ENCODE measurements at regions not wholly inside any gene's neighbourhood (a gene's known extent, or its start where the extent isn't known, plus 50 kb on each side); places are given as distances from the start of the nearest gene placed in this dataset.
"Not testable (repeated sequence)": the region's sequence is repeated elsewhere in the genome, so short reads cannot be mapped to it uniquely, and the experiment has no call there.

DNA sequence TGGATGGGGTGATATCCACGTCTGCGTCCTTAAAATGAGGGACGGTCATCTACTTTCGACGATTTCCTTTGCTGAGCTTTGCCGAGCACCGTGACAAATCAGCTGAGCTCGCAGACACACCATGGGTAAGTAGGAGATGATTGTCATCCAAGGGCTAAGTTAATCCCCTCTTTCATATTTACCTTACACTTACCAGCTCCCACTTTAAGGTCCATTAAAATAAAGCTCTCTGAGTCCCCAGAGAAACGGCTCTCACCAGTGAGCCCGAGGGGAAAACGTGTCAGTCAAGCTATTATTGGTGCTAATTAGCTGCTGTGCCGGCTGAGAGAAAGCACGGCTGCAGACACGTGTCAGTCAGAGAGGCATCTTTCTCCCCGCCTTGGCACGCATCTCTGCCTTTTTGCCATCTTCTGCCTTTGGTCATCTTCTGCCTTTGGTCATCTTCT, 72.2 kb downstream of the CRLF2 start:
- Mint-ChIP-seq H3K27me3 (peaks cover 25% of the 10 kb centered on the region), H3K4me3 (ENCODE audit: low read depth) (no peak overlapping the region), H3K36me3 (ENCODE audit: insufficient read depth) (no peaks in the 10 kb centered on the region), H3K4me1 (ENCODE audit: low read depth) (no peaks in the 10 kb centered on the region), H3K9me3 (ENCODE audit: low read depth) (no peaks in the 10 kb centered on the region), H3K27ac (no peak overlapping the region)
- no peak for DNase-seq (ENCODE audit: low spot score, unreplicated experiment)
- TF ChIP-seq, protein P1, sequence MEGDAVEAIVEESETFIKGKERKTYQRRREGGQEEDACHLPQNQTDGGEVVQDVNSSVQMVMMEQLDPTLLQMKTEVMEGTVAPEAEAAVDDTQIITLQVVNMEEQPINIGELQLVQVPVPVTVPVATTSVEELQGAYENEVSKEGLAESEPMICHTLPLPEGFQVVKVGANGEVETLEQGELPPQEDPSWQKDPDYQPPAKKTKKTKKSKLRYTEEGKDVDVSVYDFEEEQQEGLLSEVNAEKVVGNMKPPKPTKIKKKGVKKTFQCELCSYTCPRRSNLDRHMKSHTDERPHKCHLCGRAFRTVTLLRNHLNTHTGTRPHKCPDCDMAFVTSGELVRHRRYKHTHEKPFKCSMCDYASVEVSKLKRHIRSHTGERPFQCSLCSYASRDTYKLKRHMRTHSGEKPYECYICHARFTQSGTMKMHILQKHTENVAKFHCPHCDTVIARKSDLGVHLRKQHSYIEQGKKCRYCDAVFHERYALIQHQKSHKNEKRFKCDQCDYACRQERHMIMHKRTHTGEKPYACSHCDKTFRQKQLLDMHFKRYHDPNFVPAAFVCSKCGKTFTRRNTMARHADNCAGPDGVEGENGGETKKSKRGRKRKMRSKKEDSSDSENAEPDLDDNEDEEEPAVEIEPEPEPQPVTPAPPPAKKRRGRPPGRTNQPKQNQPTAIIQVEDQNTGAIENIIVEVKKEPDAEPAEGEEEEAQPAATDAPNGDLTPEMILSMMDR (IDR thresholded peaks at IDR 0.05; ENCODE audit: unreplicated experiment) = no peak

DNA sequence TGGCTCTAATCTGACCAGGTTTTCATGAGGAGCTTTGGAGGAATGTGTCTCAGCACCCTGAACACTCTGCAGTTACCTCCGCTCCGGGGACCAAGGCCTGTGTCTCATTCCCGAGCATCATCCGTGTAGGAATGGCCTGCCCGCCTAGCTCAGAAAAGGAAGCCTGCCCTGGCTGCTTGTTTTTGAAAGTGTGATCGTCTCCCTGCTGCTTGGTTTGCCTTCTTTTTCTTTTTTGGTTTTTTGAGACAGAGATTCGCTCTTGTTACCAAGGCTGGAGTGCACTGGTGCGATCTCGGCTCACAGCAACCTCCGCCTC, 73.3 kb downstream of the CRLF2 start:
- DNase-seq (ENCODE audit: low spot score, unreplicated experiment) = no peak
- Mint-ChIP-seq H3K9me3 (ENCODE audit: low read depth) (no peaks in the 10 kb centered on the region), H3K27ac (no peak overlapping the region), H3K4me1 (ENCODE audit: low read depth) (no peaks in the 10 kb centered on the region), H3K4me3 (ENCODE audit: low read depth) (no peak overlapping the region), H3K27me3 (peaks cover 25% of the 10 kb centered on the region), H3K36me3 (ENCODE audit: insufficient read depth) (no peaks in the 10 kb centered on the region)
- TF ChIP-seq, protein P1 (IDR thresholded peaks at IDR 0.05; ENCODE audit: unreplicated experiment) = no peak

DNA sequence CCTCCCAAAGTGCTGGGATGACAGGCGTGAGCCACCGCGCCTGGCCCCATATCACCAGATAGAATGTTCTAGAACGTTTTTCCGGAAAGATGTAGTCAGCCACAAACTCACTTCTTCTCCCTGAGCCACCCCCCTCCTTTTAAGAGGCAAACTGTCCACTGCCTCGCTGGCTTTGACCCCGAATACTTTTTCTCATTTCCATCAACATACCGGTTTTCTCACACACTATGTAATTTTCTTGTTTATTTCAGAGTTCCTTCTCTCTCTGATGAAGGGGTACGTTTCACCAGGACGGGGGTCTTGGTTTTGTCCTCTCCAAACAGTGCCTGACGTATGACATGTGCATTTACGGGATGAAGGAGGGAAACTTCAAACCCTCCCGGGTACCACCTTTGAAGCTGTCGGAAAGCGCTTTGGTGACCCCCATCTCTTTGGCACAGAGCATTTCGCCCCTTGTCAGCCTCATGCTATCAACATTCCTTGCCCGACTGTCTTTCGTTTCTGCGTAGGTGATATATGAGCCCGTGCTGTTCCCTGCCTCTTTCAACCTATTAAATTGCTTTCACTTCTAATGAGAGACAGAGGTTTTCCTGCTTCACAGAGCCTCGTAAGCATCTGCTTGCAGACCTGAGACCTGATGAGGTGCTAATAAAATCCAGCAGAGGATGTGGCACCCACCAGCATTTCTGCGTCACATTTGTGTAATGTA, 73.8 kb downstream of the CRLF2 start:
- no peak overlapping the region for H3K27ac Mint-ChIP-seq
- H3K9me3 Mint-ChIP-seq (ENCODE audit: low read depth) = no peaks in the 10 kb centered on the region
- no peak overlapping the region for H3K4me3 Mint-ChIP-seq (ENCODE audit: low read depth)
- no peaks in the 10 kb centered on the region for H3K4me1 Mint-ChIP-seq (ENCODE audit: low read depth)
- no peaks in the 10 kb centered on the region for H3K36me3 Mint-ChIP-seq (ENCODE audit: insufficient read depth)
- H3K27me3 Mint-ChIP-seq = peaks cover 25% of the 10 kb centered on the region
- no peak for DNase-seq (ENCODE audit: low spot score, unreplicated experiment)
- TF ChIP-seq, protein P1 (IDR thresholded peaks at IDR 0.05; ENCODE audit: unreplicated experiment) = no peak

GRCh38 chrX:1137531-1137930, 74.9 kb downstream of the CRLF2 start:
- no peak for DNase-seq (ENCODE audit: low spot score, unreplicated experiment)
- Mint-ChIP-seq H3K27me3 (peaks cover 25% of the 10 kb centered on the region), H3K27ac (no peak overlapping the region), H3K9me3 (ENCODE audit: low read depth) (no peaks in the 10 kb centered on the region), H3K36me3 (ENCODE audit: insufficient read depth) (no peaks in the 10 kb centered on the region), H3K4me3 (ENCODE audit: low read depth) (no peak overlapping the region), H3K4me1 (ENCODE audit: low read depth) (no peaks in the 10 kb centered on the region)
- TF ChIP-seq, protein P1 (IDR thresholded peaks at IDR 0.05; ENCODE audit: unreplicated experiment) = no peak

DNA sequence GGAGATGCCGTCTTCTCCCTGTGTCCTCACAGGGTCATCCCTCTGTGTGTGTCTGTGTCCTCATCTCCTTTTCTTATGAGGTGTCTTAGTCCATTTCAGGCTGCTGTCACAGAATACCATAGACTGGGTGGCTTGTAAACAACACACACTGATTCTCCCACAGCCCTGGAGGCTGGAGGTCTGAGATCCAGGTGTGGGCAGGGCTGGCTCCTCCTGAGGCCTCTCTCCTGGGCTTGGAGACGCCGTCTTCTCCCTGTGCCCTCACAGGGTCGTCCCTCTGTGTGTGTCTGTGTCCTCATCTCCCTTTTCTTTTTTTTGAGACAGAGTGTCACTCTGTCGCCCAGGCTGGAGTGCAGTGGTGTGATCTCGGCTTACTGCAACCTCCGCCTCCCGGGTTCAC, 75.9 kb downstream of the CRLF2 start:
- not testable (repeated sequence) for DNase-seq (ENCODE audit: low spot score, unreplicated experiment); H3K4me1 Mint-ChIP-seq (ENCODE audit: low read depth); H3K36me3 Mint-ChIP-seq (ENCODE audit: insufficient read depth); H3K27ac Mint-ChIP-seq; H3K9me3 Mint-ChIP-seq (ENCODE audit: low read depth); H3K4me3 Mint-ChIP-seq (ENCODE audit: low read depth)
- peaks cover 25% of the 10 kb centered on the region for H3K27me3 Mint-ChIP-seq

GRCh38 chrX:1134976-1135375, 77.5 kb downstream of the CRLF2 start:
- no peaks in the 10 kb centered on the region for H3K4me1 Mint-ChIP-seq (ENCODE audit: low read depth)
- no peaks in the 10 kb centered on the region for H3K36me3 Mint-ChIP-seq (ENCODE audit: insufficient read depth)
- H3K27me3 Mint-ChIP-seq = peaks cover 17% of the 10 kb centered on the region
- no peak for DNase-seq (ENCODE audit: low spot score, unreplicated experiment)
- no peak overlapping the region for H3K27ac Mint-ChIP-seq
- H3K9me3 Mint-ChIP-seq (ENCODE audit: low read depth) = no peaks in the 10 kb centered on the region
- H3K4me3 Mint-ChIP-seq (ENCODE audit: low read depth) = no peak overlapping the region
- TF ChIP-seq, protein P1 (IDR thresholded peaks at IDR 0.05; ENCODE audit: unreplicated experiment) = no peak
